GM12891 (cell line): ENCODE measurements at regions not wholly inside any gene's neighbourhood (a gene's known extent, or its start where the extent isn't known, plus 50 kb on each side); places are given as distances from the start of the nearest gene placed in this dataset.

ENCODE experiments used
- POLR2A ChIP-seq: IDR thresholded peaks from 2 replicates; pipeline ENCODE4 v1.6.1; 2011; ENCODE audit warnings: low read depth, low read length, control low read depth
- POLR2AphosphoS5 ChIP-seq: IDR thresholded peaks from 2 replicates; pipeline ENCODE4 v1.6.1; 2011; ENCODE audit warnings: low read depth, low read length, control low read depth
- SPI1 ChIP-seq: IDR thresholded peaks from 2 replicates; pipeline ENCODE4 v1.6.1; 2011; ENCODE audit warnings: low read depth, low read length, control low read depth

DNA sequence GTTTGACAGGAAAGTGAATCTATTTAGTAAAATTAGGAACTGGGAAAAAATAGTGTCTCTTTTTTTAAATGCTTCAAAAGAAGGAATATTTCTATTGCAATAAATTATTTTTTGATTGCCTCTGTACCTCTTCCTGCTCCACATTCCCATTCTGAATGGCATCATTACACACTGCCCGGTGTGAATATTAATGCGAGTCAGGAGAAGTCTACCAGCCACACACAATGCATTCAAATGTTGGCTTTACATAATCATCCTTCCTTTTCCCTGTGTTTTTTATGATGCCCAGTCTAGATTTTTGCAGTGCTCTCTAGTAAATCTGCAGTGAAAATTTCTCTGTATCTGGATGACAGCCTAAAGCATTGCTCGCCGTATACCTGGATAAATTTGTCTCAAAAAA is 118.9 kb downstream of the SAMD5 start:
- TF ChIP-seq POLR2AphosphoS5 = no peak
- TF ChIP-seq POLR2A = no peak
- TF ChIP-seq SPI1 = no peak
